Sigmoid colon (tissue), 3 donors: ENCODE measurements at regions not wholly inside any gene's neighbourhood (a gene's known extent, or its start where the extent isn't known, plus 50 kb on each side); places are given as distances from the start of the nearest gene placed in this dataset.

Experiments used
- CTCF ChIP-seq, 4 experiments: fragments of 450-650 bp in 3 of 4; fragments of 200-600 bp in 1 of 4; IDR thresholded peaks; one replicate each; pipeline ENCODE4 v1.5.1; 2016 to 2019; ENCODE audit warnings: antibody characterized with exemption in 4 of 4, mild to moderate bottlenecking in 3 of 4, moderate library complexity in 2 of 4
- POLR2A ChIP-seq, 2 donors: fragments of 450-650 bp; IDR thresholded peaks; one replicate each; pipeline ENCODE4 v1.6.1; 2016; ENCODE audit warnings: antibody characterized with exemption in 2 of 2, mild to moderate bottlenecking in 2 of 2, moderate library complexity in 2 of 2

DNA sequence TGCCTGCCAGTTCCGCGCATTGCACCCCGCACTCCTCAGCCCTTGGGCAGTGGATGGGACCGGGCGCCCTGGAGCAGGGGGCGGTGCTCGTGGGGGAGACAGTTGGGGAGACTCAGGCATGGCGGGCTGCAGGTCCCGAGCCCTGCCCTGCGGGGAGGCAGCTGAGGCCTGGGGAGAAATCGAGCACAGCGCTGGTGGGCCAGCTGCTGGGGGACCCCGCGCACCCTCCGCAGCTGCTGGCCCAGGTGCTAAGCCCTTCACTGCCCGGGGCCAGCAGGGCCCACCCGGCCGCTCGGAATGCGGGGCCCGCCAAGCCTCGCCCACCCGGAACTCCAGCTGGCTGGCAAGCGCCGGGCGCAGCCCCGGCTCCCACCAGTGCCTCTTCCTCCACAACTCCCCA lies 488.8 kb upstream of the CHST9 start:
- TF ChIP-seq CTCF (IDR thresholded peaks at IDR 0.05) (no peak), POLR2A (IDR thresholded peaks at IDR 0.05) (no peak)
